ENCODE measurements at regions not wholly inside any gene's neighbourhood (a gene's known extent, or its start where the extent isn't known, plus 50 kb on each side); places are given as distances from the start of the nearest gene placed in this dataset.
"Not testable (repeated sequence)": the region's sequence is repeated elsewhere in the genome, so short reads cannot be mapped to it uniquely, and the experiment has no call there.

- no peak for DNase-seq
Observed at GRCh38 chr4:177957596-177958360, 515.5 kb upstream of the AGA start.

GRCh38 chr4:177960566-177960965 is 518.3 kb upstream of the AGA start:
- DNase-seq, result no peak

GRCh38 chr4:177961761-177962380 is 519.6 kb upstream of the AGA start:
- no peak for DNase-seq

GRCh38 chr4:177964061-177964460 is 521.8 kb upstream of the AGA start:
- DNase-seq, result no peak

GRCh38 chr4:177964693-177965168 is 522.5 kb upstream of the AGA start:
- no peak for DNase-seq

GRCh38 chr4:177967328-177967727 is 525.1 kb upstream of the AGA start:
- DNase-seq, result no peak

- no peak for DNase-seq
Observed at GRCh38 chr4:177968817-177969442, 526.7 kb upstream of the AGA start.

GRCh38 chr4:177974461-177974860 is 532.2 kb upstream of the AGA start:
- DNase-seq, result no peak

GRCh38 chr4:177975315-177975987 is 533.2 kb upstream of the AGA start:
- no peak for DNase-seq

- no peak for DNase-seq
Observed at GRCh38 chr4:177986236-177986635, 544.0 kb upstream of the AGA start.

GRCh38 chr4:177987896-177988295 is 545.7 kb upstream of the AGA start:
- DNase-seq, result no peak

GRCh38 chr4:177989503-177990201 is 547.4 kb upstream of the AGA start:
- no peak for DNase-seq

- DNase-seq, result no peak
Observed at GRCh38 chr4:178003098-178003657, 560.9 kb upstream of the AGA start.

- DNase-seq, result no peak
Observed at GRCh38 chr4:178010596-178010995, 568.4 kb upstream of the AGA start.

- DNase-seq, result not testable (repeated sequence)
Observed at GRCh38 chr4:178015046-178015445, 572.8 kb upstream of the AGA start.

GRCh38 chr4:178026999-178027398 is 584.8 kb upstream of the AGA start:
- DNase-seq, result no peak

GRCh38 chr4:178027796-178028195 is 585.6 kb upstream of the AGA start:
- DNase-seq, result no peak

GRCh38 chr4:178028481-178028880 is 586.2 kb upstream of the AGA start:
- DNase-seq, result no peak

GRCh38 chr4:178037459-178038214 is 595.4 kb upstream of the AGA start:
- DNase-seq, result no peak

- no peak for DNase-seq
Observed at GRCh38 chr4:178056996-178057395, 614.8 kb upstream of the AGA start.

GRCh38 chr4:178063568-178063967 is 621.3 kb upstream of the AGA start:
- DNase-seq, result no peak

Measured in activated effector memory CD4-positive, alpha-beta T cell treated with Interleukin-2 at 50 U/mL for 16 hours (primary cell).